ENCODE measurements at regions not wholly inside any gene's neighbourhood (a gene's known extent, or its start where the extent isn't known, plus 50 kb on each side); places are given as distances from the start of the nearest gene placed in this dataset.

- intact Hi-C loops (cut with micrococcal nuclease; ENCODE audit: unreplicated experiment), result no loop called here
- H3K36me3 ChIP-seq (ENCODE audit: insufficient read depth, low read length, poor library complexity, severe bottlenecking), result no peaks in the 10 kb centered on the region
- CTCF ChIA-PET, result interaction anchor here (0.6 kb wide), 1 partner anchor 15 kb away, joined by 3 read pairs; no protein-coding TSS in a partner anchor
- no peak overlapping the region for H3K27ac ChIP-seq (ENCODE audit: low read depth, low read length, poor library complexity, severe bottlenecking)
- TF ChIP-seq EZH2 (IDR thresholded peaks at IDR 0.05; ENCODE audit: borderline replicate concordance, low read depth, low read length, poor library complexity, severe bottlenecking) (no peak), CTCF (conservative IDR thresholded peaks at IDR 0.05; ENCODE audit: low read depth, low read length) (no peak)
- no peaks in the 10 kb centered on the region for H3K4me1 ChIP-seq (ENCODE audit: insufficient read depth, low read length, poor library complexity, severe bottlenecking)
- no peaks in the 10 kb centered on the region for H3K27me3 ChIP-seq (replicated peaks; ENCODE audit: insufficient read depth, low read depth, low read length, poor library complexity)
- POLR2A ChIA-PET (ENCODE audit: low non-redundant PET), result no interaction called here
- DNase-seq (ENCODE audit: low spot score), result no peak
- BruUV-seq (replicated peaks), result no TSS peak
- H3K4me3 ChIP-seq (ENCODE audit: low read depth, low read length, poor library complexity, severe bottlenecking), result no peak overlapping the region
- H3K9me3 ChIP-seq (ENCODE audit: low read depth, low read length, poor library complexity, severe bottlenecking), result no peaks in the 10 kb centered on the region
Measured at GRCh38 chr14:50010752-50011151, 105.6 kb downstream of the VCPKMT start.

GRCh38 chr14:50011242-50011641, 105.1 kb downstream of the VCPKMT start:
- H3K4me3 ChIP-seq (ENCODE audit: low read depth, low read length, poor library complexity, severe bottlenecking), result no peak overlapping the region
- no peak overlapping the region for H3K27ac ChIP-seq (ENCODE audit: low read depth, low read length, poor library complexity, severe bottlenecking)
- no peaks in the 10 kb centered on the region for H3K4me1 ChIP-seq (ENCODE audit: insufficient read depth, low read length, poor library complexity, severe bottlenecking)
- no peak for DNase-seq (ENCODE audit: low spot score)
- ChIA-PET POLR2A (ENCODE audit: low non-redundant PET) (no interaction called here), CTCF (no interaction called here)
- H3K36me3 ChIP-seq (ENCODE audit: insufficient read depth, low read length, poor library complexity, severe bottlenecking), result no peaks in the 10 kb centered on the region
- no peaks in the 10 kb centered on the region for H3K9me3 ChIP-seq (ENCODE audit: low read depth, low read length, poor library complexity, severe bottlenecking)
- intact Hi-C loops (cut with micrococcal nuclease; ENCODE audit: unreplicated experiment), result no loop called here
- H3K27me3 ChIP-seq (replicated peaks; ENCODE audit: insufficient read depth, low read depth, low read length, poor library complexity), result no peaks in the 10 kb centered on the region
- BruUV-seq (replicated peaks), result no TSS peak
- TF ChIP-seq CTCF (conservative IDR thresholded peaks at IDR 0.05; ENCODE audit: low read depth, low read length), result no peak
- TF ChIP-seq EZH2 (IDR thresholded peaks at IDR 0.05; ENCODE audit: borderline replicate concordance, low read depth, low read length, poor library complexity, severe bottlenecking), result no peak

GRCh38 chr14:50012644-50013043, 103.7 kb downstream of the VCPKMT start:
- ChIA-PET POLR2A (ENCODE audit: low non-redundant PET) (no interaction called here), CTCF (no interaction called here)
- Histone ChIP-seq H3K4me3 (ENCODE audit: low read depth, low read length, poor library complexity, severe bottlenecking) (no peak overlapping the region), H3K4me1 (ENCODE audit: insufficient read depth, low read length, poor library complexity, severe bottlenecking) (no peaks in the 10 kb centered on the region), H3K27ac (ENCODE audit: low read depth, low read length, poor library complexity, severe bottlenecking) (no peak overlapping the region), H3K27me3 (replicated peaks; ENCODE audit: insufficient read depth, low read depth, low read length, poor library complexity) (no peaks in the 10 kb centered on the region), H3K36me3 (ENCODE audit: insufficient read depth, low read length, poor library complexity, severe bottlenecking) (no peaks in the 10 kb centered on the region), H3K9me3 (ENCODE audit: low read depth, low read length, poor library complexity, severe bottlenecking) (no peaks in the 10 kb centered on the region)
- intact Hi-C loops (cut with micrococcal nuclease; ENCODE audit: unreplicated experiment), result no loop called here
- no peak for TF ChIP-seq EZH2 (IDR thresholded peaks at IDR 0.05; ENCODE audit: borderline replicate concordance, low read depth, low read length, poor library complexity, severe bottlenecking)
- DNase-seq (ENCODE audit: low spot score), result no peak
- no TSS peak for BruUV-seq (replicated peaks)

- Histone ChIP-seq H3K4me1 (ENCODE audit: insufficient read depth, low read length, poor library complexity, severe bottlenecking) (no peaks in the 10 kb centered on the region), H3K9me3 (ENCODE audit: low read depth, low read length, poor library complexity, severe bottlenecking) (no peaks in the 10 kb centered on the region), H3K27me3 (replicated peaks; ENCODE audit: insufficient read depth, low read depth, low read length, poor library complexity) (no peaks in the 10 kb centered on the region), H3K36me3 (ENCODE audit: insufficient read depth, low read length, poor library complexity, severe bottlenecking) (no peaks in the 10 kb centered on the region), H3K4me3 (ENCODE audit: low read depth, low read length, poor library complexity, severe bottlenecking) (no peak overlapping the region), H3K27ac (ENCODE audit: low read depth, low read length, poor library complexity, severe bottlenecking) (no peak overlapping the region)
- DNase-seq (ENCODE audit: low spot score), result no peak
- no TSS peak for BruUV-seq (replicated peaks)
- CTCF ChIA-PET, result no interaction called here
- intact Hi-C loops (cut with micrococcal nuclease; ENCODE audit: unreplicated experiment), result no loop called here
- TF ChIP-seq EZH2 (IDR thresholded peaks at IDR 0.05; ENCODE audit: borderline replicate concordance, low read depth, low read length, poor library complexity, severe bottlenecking) (no peak), CTCF (conservative IDR thresholded peaks at IDR 0.05; ENCODE audit: low read depth, low read length) (no peak)
- POLR2A ChIA-PET (ENCODE audit: low non-redundant PET), result no interaction called here
Measured at GRCh38 chr14:50013198-50013918, 103.0 kb downstream of the VCPKMT start.

Data from A673 (cell line).